Osteoblast (primary cell): ENCODE measurements at regions not wholly inside any gene's neighbourhood (a gene's known extent, or its start where the extent isn't known, plus 50 kb on each side); places are given as distances from the start of the nearest gene placed in this dataset.

ENCODE experiments used
- DNase-seq: peaks from one replicate; pipeline ENCODE4 v3.0.0; 2011; ENCODE audit warnings: low spot score, mixed read lengths; ENCODE audit not compliant: insufficient read length; ENCODE audit errors: missing footprints
- H2AFZ ChIP-seq: 2 replicates; pipeline ENCODE4 v1.6.0; 2011; ENCODE audit warnings: mild to moderate bottlenecking, low read length
- H3K27ac ChIP-seq: 2 replicates; pipeline ENCODE4 v1.5.1; 2011; ENCODE audit warnings: mild to moderate bottlenecking, low read depth, low read length, moderate library complexity
- H3K27me3 ChIP-seq: 2 replicates; pipeline ENCODE4 v1.6.0; 2012; ENCODE audit warnings: mild to moderate bottlenecking, control low read depth, inconsistent platforms, low read length, moderate library complexity; ENCODE audit not compliant: insufficient read depth
- H3K36me3 ChIP-seq: 2 replicates; pipeline ENCODE4 v1.5.1; 2011; ENCODE audit warnings: mild to moderate bottlenecking, low read length, control low read depth, moderate library complexity; ENCODE audit not compliant: insufficient read depth
- H3K4me1 ChIP-seq: 2 replicates; pipeline ENCODE4 v1.5.1; 2011; ENCODE audit warnings: mild to moderate bottlenecking, low read length, control low read depth, moderate library complexity; ENCODE audit not compliant: insufficient read depth
- H3K4me2 ChIP-seq: 2 replicates; pipeline ENCODE4 v1.6.0; 2011; ENCODE audit warnings: mild to moderate bottlenecking, low read length; ENCODE audit not compliant: insufficient read depth
- H3K4me3 ChIP-seq: fragments of 200-600 bp; sonication (generic); 3 replicates; pipeline ENCODE4 v1.5.1; 2012; ENCODE audit warnings: mild to moderate bottlenecking, low read length, inconsistent platforms; ENCODE audit not compliant: insufficient read depth
- H3K79me2 ChIP-seq: 2 replicates; pipeline ENCODE4 v1.6.0; 2012; ENCODE audit warnings: mild to moderate bottlenecking, low read length, control low read depth, inconsistent platforms; ENCODE audit not compliant: insufficient read depth
- H3K9me3 ChIP-seq: 2 replicates; pipeline ENCODE4 v1.5.1; 2011; ENCODE audit warnings: low read depth, low read length, control low read depth
- H4K20me1 ChIP-seq: 2 replicates; pipeline ENCODE4 v1.6.0; 2012; ENCODE audit warnings: mild to moderate bottlenecking, low read length, control low read depth; ENCODE audit not compliant: insufficient read depth
- TF ChIP-seq, protein P1 (sequence below): IDR thresholded peaks from 2 replicates; pipeline ENCODE4 v1.5.1; 2011; ENCODE audit warnings: mild to moderate bottlenecking, low read depth, low read length, moderate library complexity; ENCODE audit errors: extremely low read depth

DNA sequence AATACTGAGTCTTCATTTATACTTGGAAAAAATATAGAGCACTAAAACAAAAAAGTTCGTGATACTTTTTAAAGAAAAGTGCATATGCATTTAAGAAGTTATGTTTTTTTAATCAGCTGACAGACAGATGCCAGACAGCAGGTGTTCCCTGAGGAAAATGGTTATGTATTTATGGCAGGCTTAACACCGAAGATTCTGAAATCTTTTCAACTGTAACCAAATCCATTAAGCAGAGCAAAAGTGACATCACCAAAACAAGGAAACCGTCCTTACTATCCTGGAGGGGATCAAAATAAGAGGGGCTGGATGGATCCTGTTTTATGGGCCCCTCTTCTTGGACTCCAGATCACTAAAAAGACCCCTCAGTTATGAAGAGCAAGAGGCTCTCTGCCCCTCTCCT lies 404.9 kb upstream of the ADAMTS16 start:
- Histone ChIP-seq H3K9me3 (peaks cover 2% of the 10 kb centered on the region), H3K4me3 (no peak overlapping the region), H3K27me3 (no peaks in the 10 kb centered on the region), H3K36me3 (no peaks in the 10 kb centered on the region), H3K4me1 (no peaks in the 10 kb centered on the region), H2AFZ (no peak overlapping the region), H3K27ac (no peak overlapping the region), H4K20me1 (no peaks in the 10 kb centered on the region), H3K4me2 (no peak overlapping the region), H3K79me2 (no peaks in the 10 kb centered on the region)
- TF ChIP-seq, protein P1, sequence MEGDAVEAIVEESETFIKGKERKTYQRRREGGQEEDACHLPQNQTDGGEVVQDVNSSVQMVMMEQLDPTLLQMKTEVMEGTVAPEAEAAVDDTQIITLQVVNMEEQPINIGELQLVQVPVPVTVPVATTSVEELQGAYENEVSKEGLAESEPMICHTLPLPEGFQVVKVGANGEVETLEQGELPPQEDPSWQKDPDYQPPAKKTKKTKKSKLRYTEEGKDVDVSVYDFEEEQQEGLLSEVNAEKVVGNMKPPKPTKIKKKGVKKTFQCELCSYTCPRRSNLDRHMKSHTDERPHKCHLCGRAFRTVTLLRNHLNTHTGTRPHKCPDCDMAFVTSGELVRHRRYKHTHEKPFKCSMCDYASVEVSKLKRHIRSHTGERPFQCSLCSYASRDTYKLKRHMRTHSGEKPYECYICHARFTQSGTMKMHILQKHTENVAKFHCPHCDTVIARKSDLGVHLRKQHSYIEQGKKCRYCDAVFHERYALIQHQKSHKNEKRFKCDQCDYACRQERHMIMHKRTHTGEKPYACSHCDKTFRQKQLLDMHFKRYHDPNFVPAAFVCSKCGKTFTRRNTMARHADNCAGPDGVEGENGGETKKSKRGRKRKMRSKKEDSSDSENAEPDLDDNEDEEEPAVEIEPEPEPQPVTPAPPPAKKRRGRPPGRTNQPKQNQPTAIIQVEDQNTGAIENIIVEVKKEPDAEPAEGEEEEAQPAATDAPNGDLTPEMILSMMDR, result no peak
- no peak for DNase-seq

GRCh38 chr5:4737868-4738267 lies 402.3 kb upstream of the ADAMTS16 start:
- H3K4me1 ChIP-seq, result no peaks in the 10 kb centered on the region
- H3K79me2 ChIP-seq, result no peaks in the 10 kb centered on the region
- no peak for DNase-seq
- no peak overlapping the region for H3K4me2 ChIP-seq
- H3K9me3 ChIP-seq, result peaks cover 3% of the 10 kb centered on the region
- no peak overlapping the region for H3K27ac ChIP-seq
- no peak overlapping the region for H3K4me3 ChIP-seq
- H3K27me3 ChIP-seq, result no peaks in the 10 kb centered on the region
- H3K36me3 ChIP-seq, result no peaks in the 10 kb centered on the region
- H4K20me1 ChIP-seq, result no peaks in the 10 kb centered on the region
- TF ChIP-seq, protein P1, result no peak
- no peak overlapping the region for H2AFZ ChIP-seq

DNA sequence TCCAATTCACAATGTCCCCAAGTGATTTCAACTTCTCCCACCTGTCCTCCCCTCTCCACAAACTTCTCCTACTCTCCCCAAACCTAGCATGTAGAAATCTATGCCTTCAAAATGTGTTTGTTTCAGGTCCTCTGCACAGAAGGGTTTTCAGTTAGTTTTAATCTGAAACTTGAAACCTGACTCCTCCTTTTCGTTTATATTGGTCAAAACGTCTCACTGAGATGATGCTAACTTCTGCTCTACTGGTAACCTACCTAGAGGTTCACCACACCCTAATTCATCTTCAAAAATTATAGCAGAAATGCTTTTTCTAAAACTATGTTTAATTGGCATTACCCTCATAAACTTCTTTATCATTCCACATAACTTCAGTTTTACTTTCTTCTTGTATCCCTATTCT lies 401.8 kb upstream of the ADAMTS16 start:
- Histone ChIP-seq H3K9me3 (peaks cover 3% of the 10 kb centered on the region), H3K4me3 (no peak overlapping the region), H4K20me1 (no peaks in the 10 kb centered on the region), H3K4me1 (no peaks in the 10 kb centered on the region), H3K4me2 (no peak overlapping the region), H3K79me2 (no peaks in the 10 kb centered on the region), H3K27me3 (no peaks in the 10 kb centered on the region), H2AFZ (no peak overlapping the region), H3K27ac (no peak overlapping the region), H3K36me3 (no peaks in the 10 kb centered on the region)
- no peak for DNase-seq
- TF ChIP-seq, protein P1, result no peak

DNA sequence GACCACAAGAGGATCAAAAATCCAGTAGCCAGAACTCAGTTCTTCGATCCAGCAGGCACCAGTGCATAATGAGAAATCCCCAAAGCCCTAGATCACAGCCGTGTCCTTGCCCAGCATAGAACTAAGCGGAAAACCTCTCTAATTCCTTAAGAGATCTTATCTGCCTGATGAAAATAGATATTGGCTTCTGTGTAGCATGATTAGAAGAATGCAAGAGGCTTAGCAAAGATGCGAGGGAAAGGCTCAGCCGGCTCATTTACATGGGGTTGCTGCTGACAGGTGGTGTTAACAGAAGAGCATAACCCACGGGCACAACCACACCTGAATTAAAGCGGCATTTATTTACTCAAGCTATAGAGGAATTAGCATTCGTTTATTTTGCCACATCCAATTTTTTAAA lies 400.0 kb upstream of the ADAMTS16 start:
- no peak for DNase-seq
- Histone ChIP-seq H2AFZ (no peak overlapping the region), H4K20me1 (no peaks in the 10 kb centered on the region)

More for the DNA sequence above, 400.0 kb upstream of the ADAMTS16 start:
- Histone ChIP-seq H3K27me3 (no peaks in the 10 kb centered on the region), H3K36me3 (no peaks in the 10 kb centered on the region), H3K27ac (no peak overlapping the region), H3K4me2 (no peak overlapping the region), H3K9me3 (peaks cover 2% of the 10 kb centered on the region), H3K79me2 (no peaks in the 10 kb centered on the region), H3K4me1 (no peaks in the 10 kb centered on the region), H3K4me3 (no peak overlapping the region)
- TF ChIP-seq, protein P1, result no peak
